HCT116 (cell line): ENCODE measurements at regions not wholly inside any gene's neighbourhood (a gene's known extent, or its start where the extent isn't known, plus 50 kb on each side); places are given as distances from the start of the nearest gene placed in this dataset.

ENCODE experiments used
- ATAC-seq: fragments of 200-7000 bp; cut with Tn5 transposase; 2 replicates; pipeline ENCODE4 v1.9.1; 2020; ENCODE audit warnings: mild to moderate bottlenecking, moderate library complexity
- BruUV-seq: library from RNA; stranded (reverse); fragments of 400-500 nt; replicated peaks from 2 replicates; lab custom pipeline; 2021; lab: Mats Ljungman, UMichigan
- CTCF ChIA-PET: fragments of 300-600 bp; sonication (Branson Sonifier 250); formaldehyde crosslinking; loops from one replicate; lab custom pipeline; 2021; ENCODE audit warnings: antibody characterized with exemption; lab: Charles Lee
- POLR2A ChIA-PET: fragments of 300-600, 350-600 bp; sonication (Branson Sonifier 250); formaldehyde crosslinking; loops from one replicate; lab custom pipeline; 2021; ENCODE audit warnings: antibody characterized with exemption; lab: Charles Lee
- RAD21 ChIA-PET, 2 experiments: fragments of 300-600 bp; sonication (Branson Sonifier 250); formaldehyde crosslinking; loops; one replicate each; lab custom pipeline; 2023; ENCODE audit warnings: low total read pairs in 2 of 2; ENCODE audit not compliant: uncharacterized antibody in 2 of 2, unreplicated experiment in 2 of 2, low non-redundant PET in 1 of 2; lab: Charles Lee
- DNase-seq: peaks from one replicate; pipeline ENCODE4 v3.0.0-alpha.2; 2010; ENCODE audit warnings: low read depth, low spot score
- H2AFZ ChIP-seq: fragments of 200-600 bp; shearing (Covaris generic), sonication (generic); 2 replicates; pipeline ENCODE4 v1.6.1; 2017; ENCODE audit warnings: low read depth, mixed run types, mixed read lengths, antibody characterized with exemption, low read length; ENCODE audit not compliant: poor library complexity, severe bottlenecking
- H3K27ac ChIP-seq: 2 replicates; pipeline ENCODE4 v1.5.1; 2012; ENCODE audit warnings: low read depth, low read length
- H3K27me3 ChIP-seq: fragments of 200-600 bp; sonication (generic); 2 replicates; pipeline ENCODE4 v1.6.1; 2016; ENCODE audit warnings: mixed run types, low read length, mixed read lengths; ENCODE audit not compliant: insufficient read depth
- H3K36me3 ChIP-seq, 2 experiments: fragments of 200-500 bp in 1 of 2; fragments of 200-600 bp in 1 of 2; sonication (Bioruptor generic) in 1 of 2; sonication (generic) in 1 of 2; 2 replicates each; pipeline versions ENCODE4 v1.5.1 to v1.6.1; 2014 to 2016; ENCODE audit warnings: low read length in 2 of 2, inconsistent platforms in 1 of 2, mixed read lengths in 1 of 2, mixed run types in 1 of 2; ENCODE audit not compliant: insufficient read depth in 2 of 2, control insufficient read depth in 1 of 2
- H3K4me1 ChIP-seq, 2 experiments: fragments of 200-600 bp in 1 of 2; sonication (generic) in 1 of 2; 2 replicates each; pipeline versions ENCODE4 v1.5.1 to v1.6.1; 2012 to 2017; ENCODE audit warnings: low read length in 2 of 2, inconsistent platforms in 1 of 2, mild to moderate bottlenecking in 1 of 2, mixed read lengths in 1 of 2, mixed run types in 1 of 2, moderate library complexity in 1 of 2; ENCODE audit not compliant: insufficient read depth in 2 of 2, control insufficient read depth in 1 of 2
- H3K4me2 ChIP-seq: fragments of 200-600 bp; sonication (generic); 2 replicates; pipeline ENCODE4 v1.6.1; 2017; ENCODE audit warnings: mixed run types, low read length, mixed read lengths
- H3K4me3 ChIP-seq, 2 experiments: fragments of 200-600 bp in 1 of 2; sonication (generic) in 1 of 2; replicated peaks in 1 of 2; 2 replicates each; pipeline ENCODE4 v1.5.1; 2011 to 2016; ENCODE audit warnings: low read length in 2 of 2, control low read depth in 1 of 2, low read depth in 1 of 2, mild to moderate bottlenecking in 1 of 2, mixed read lengths in 1 of 2, mixed run types in 1 of 2
- H3K79me2 ChIP-seq: fragments of 200-600 bp; sonication (generic); 2 replicates; pipeline ENCODE4 v1.6.1; 2017; ENCODE audit warnings: mild to moderate bottlenecking, mixed run types, low read length, moderate library complexity, mixed read lengths; ENCODE audit not compliant: insufficient read depth
- H3K9ac ChIP-seq: fragments of 200-600 bp; sonication (generic); 2 replicates; pipeline ENCODE4 v1.6.1; 2016; ENCODE audit warnings: low read length, mixed read lengths
- H3K9me2 ChIP-seq: fragments of 200-600 bp; sonication (generic), shearing (Covaris generic); 2 replicates; pipeline ENCODE4 v1.6.1; 2017; ENCODE audit warnings: mixed run types, mild to moderate bottlenecking, moderate library complexity; ENCODE audit not compliant: insufficient read depth
- H3K9me3 ChIP-seq, 2 experiments: fragments of 200-500 bp in 1 of 2; fragments of 200-600 bp in 1 of 2; sonication (Bioruptor generic) in 1 of 2; sonication (generic) in 1 of 2; 2 replicates each; pipeline ENCODE4 v1.6.1; 2014 to 2017; ENCODE audit warnings: low read length in 2 of 2, mixed read lengths in 2 of 2, inconsistent platforms in 1 of 2, low read depth in 1 of 2, mild to moderate bottlenecking in 1 of 2, mixed run types in 1 of 2, moderate library complexity in 1 of 2; ENCODE audit not compliant: control insufficient read depth in 1 of 2, insufficient read depth in 1 of 2
- H4K20me1 ChIP-seq: fragments of 200-600 bp; sonication (generic), shearing (Covaris generic); 2 replicates; pipeline ENCODE4 v1.6.1; 2017; ENCODE audit warnings: mixed run types, mild to moderate bottlenecking, moderate library complexity; ENCODE audit not compliant: insufficient read depth
- ATF3 ChIP-seq: IDR thresholded peaks from 2 replicates; pipeline ENCODE4 v1.6.1; 2012
- CBX3 ChIP-seq: IDR thresholded peaks from 2 replicates; pipeline ENCODE4 v1.6.1; 2012; ENCODE audit warnings: low read depth
- CEBPB ChIP-seq: IDR thresholded peaks from 2 replicates; pipeline ENCODE4 v1.6.1; 2012; ENCODE audit warnings: low read depth
- CTCF ChIP-seq, 3 experiments: fragments of 200-600 bp in 1 of 3; sonication (generic) in 1 of 3; IDR thresholded peaks in 2 of 3; conservative IDR thresholded peaks in 1 of 3; 2 replicates each; pipeline ENCODE4 v1.5.1; 2012 to 2017; ENCODE audit warnings: low read depth in 2 of 3, low read length in 2 of 3, antibody characterized with exemption in 1 of 3, borderline replicate concordance in 1 of 3, control low read depth in 1 of 3, mild to moderate bottlenecking in 1 of 3, mixed read lengths in 1 of 3, mixed run types in 1 of 3, moderate library complexity in 1 of 3; ENCODE audit not compliant: insufficient read depth in 1 of 3
- ELF1 ChIP-seq: IDR thresholded peaks from 2 replicates; pipeline ENCODE4 v1.6.1; 2012; ENCODE audit warnings: low read depth, borderline replicate concordance
- EZH2 ChIP-seq: fragments of 200-600 bp; sonication (generic); IDR thresholded peaks from 2 replicates; pipeline ENCODE4 v1.6.1; 2017; ENCODE audit warnings: antibody characterized with exemption, mixed run types
- EZH2phosphoT487 ChIP-seq: fragments of 200-600 bp; IDR thresholded peaks from 2 replicates; pipeline ENCODE4 v1.6.1; 2018; ENCODE audit warnings: antibody characterized with exemption, borderline replicate concordance
- FOSL1 ChIP-seq: IDR thresholded peaks from 2 replicates; pipeline ENCODE4 v1.6.1; 2012; ENCODE audit warnings: low read depth
- JUND ChIP-seq: IDR thresholded peaks from 2 replicates; pipeline ENCODE4 v1.6.1; 2012
- MAX ChIP-seq: IDR thresholded peaks from 2 replicates; pipeline ENCODE4 v1.6.1; 2012
- RAD21 ChIP-seq: IDR thresholded peaks from 2 replicates; pipeline ENCODE4 v1.6.1; 2012; ENCODE audit warnings: low read depth, mild to moderate bottlenecking
- REST ChIP-seq: IDR thresholded peaks from 2 replicates; pipeline ENCODE4 v1.6.1; 2012; ENCODE audit warnings: low read depth
- YY1 ChIP-seq: IDR thresholded peaks from 2 replicates; pipeline ENCODE4 v1.6.1; 2011; ENCODE audit warnings: low read length, low read depth, moderate library complexity, mild to moderate bottlenecking; ENCODE audit not compliant: insufficient replicate concordance; ENCODE audit errors: extremely low read depth
- ZFX ChIP-seq: fragments of 450-650 bp; IDR thresholded peaks from 2 replicates; pipeline ENCODE4 v1.6.1; 2017
- ZNF274 ChIP-seq: fragments of 200-500 bp; sonication (Bioruptor generic); IDR thresholded peaks from 2 replicates; pipeline ENCODE4 v1.6.1; 2014; ENCODE audit warnings: mild to moderate bottlenecking, low read depth, low read length, inconsistent platforms
- intact Hi-C: fragments of 100-400 bp; cut with micrococcal nuclease; formaldehyde crosslinking; loops from 2 replicates; pipeline ENCODE4 v1.10.0; 2022

GRCh38 chr2:54382601-54383000 lies 73.5 kb upstream of the SPTBN1 start (continued):
- TF ChIP-seq CTCF (IDR thresholded peaks at IDR 0.05 in 2 of 3, conservative IDR thresholded peaks at IDR 0.05 in 1 of 3; ENCODE audit: borderline replicate concordance in 1 of 3, insufficient read depth in 1 of 3, low read depth in 2 of 3, low read length in 2 of 3) (no peak), RAD21 (no peak)

GRCh38 chr2:54384301-54385203 lies 71.6 kb upstream of the SPTBN1 start:
- POLR2A ChIA-PET = no interaction called here
- Histone ChIP-seq H3K9ac (no peak overlapping the region), H3K9me2 (no peaks in the 10 kb centered on the region), H3K4me1 (no peaks in the 10 kb centered on the region), H3K36me3 (no peaks in the 10 kb centered on the region), H3K9me3 (no peaks in the 10 kb centered on the region), H3K27ac (no peak overlapping the region), H3K79me2 (no peaks in the 10 kb centered on the region), H2AFZ (no peak overlapping the region), H4K20me1 (no peaks in the 10 kb centered on the region), H3K4me3 (no peak overlapping the region), H3K27me3 (no peaks in the 10 kb centered on the region), H3K4me2 (no peak overlapping the region)
- DNase-seq (no peak), ATAC-seq (no peak)
- no peak for TF ChIP-seq RAD21
- TF ChIP-seq ZNF274 = no peak
- no peak for TF ChIP-seq EZH2
- TF ChIP-seq EZH2phosphoT487 = no peak
- no peak for TF ChIP-seq FOSL1
- TF ChIP-seq MAX = no peak
- TF ChIP-seq CEBPB = no peak
- no peak for TF ChIP-seq JUND
- no peak for TF ChIP-seq ELF1
- TF ChIP-seq ATF3 = no peak
- TF ChIP-seq YY1 = no peak
- no peak for TF ChIP-seq REST
- TF ChIP-seq CBX3 = no peak
- no peak for TF ChIP-seq CTCF (IDR thresholded peaks at IDR 0.05 in 2 of 3, conservative IDR thresholded peaks at IDR 0.05 in 1 of 3; ENCODE audit: borderline replicate concordance in 1 of 3, insufficient read depth in 1 of 3, low read depth in 2 of 3, low read length in 2 of 3)
- no peak for TF ChIP-seq ZFX
- no TSS peak for BruUV-seq
- intact Hi-C loops = no loop called here
- RAD21 ChIA-PET = no interaction called here
- CTCF ChIA-PET = no interaction called here
